ENCODE measurements at regions not wholly inside any gene's neighbourhood (a gene's known extent, or its start where the extent isn't known, plus 50 kb on each side); places are given as distances from the start of the nearest gene placed in this dataset.

DNA sequence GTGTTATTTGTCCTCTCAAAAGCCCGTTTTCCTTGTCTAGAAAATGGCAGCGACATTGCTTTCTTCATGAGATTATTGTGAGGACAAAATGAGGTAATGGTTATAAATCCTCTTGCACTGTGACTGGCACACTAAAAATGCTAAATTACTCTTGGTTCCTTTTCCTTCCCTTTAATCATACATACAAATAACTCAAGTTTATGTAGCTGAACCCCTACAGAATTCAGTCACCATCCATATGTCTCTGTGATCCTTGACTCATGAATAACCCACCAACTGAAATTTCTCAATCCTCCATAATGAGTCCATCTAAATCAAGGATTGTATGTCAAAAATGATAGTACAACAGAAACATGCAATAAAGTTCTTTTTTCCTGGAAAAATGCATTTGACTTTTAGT is 71.3 kb upstream of the VWC2 start:
- TF ChIP-seq, protein P1, sequence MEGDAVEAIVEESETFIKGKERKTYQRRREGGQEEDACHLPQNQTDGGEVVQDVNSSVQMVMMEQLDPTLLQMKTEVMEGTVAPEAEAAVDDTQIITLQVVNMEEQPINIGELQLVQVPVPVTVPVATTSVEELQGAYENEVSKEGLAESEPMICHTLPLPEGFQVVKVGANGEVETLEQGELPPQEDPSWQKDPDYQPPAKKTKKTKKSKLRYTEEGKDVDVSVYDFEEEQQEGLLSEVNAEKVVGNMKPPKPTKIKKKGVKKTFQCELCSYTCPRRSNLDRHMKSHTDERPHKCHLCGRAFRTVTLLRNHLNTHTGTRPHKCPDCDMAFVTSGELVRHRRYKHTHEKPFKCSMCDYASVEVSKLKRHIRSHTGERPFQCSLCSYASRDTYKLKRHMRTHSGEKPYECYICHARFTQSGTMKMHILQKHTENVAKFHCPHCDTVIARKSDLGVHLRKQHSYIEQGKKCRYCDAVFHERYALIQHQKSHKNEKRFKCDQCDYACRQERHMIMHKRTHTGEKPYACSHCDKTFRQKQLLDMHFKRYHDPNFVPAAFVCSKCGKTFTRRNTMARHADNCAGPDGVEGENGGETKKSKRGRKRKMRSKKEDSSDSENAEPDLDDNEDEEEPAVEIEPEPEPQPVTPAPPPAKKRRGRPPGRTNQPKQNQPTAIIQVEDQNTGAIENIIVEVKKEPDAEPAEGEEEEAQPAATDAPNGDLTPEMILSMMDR (IDR thresholded peaks at IDR 0.05; ENCODE audit: low read depth, low read length, missing input control), result no peak
- TF ChIP-seq, protein P2, sequence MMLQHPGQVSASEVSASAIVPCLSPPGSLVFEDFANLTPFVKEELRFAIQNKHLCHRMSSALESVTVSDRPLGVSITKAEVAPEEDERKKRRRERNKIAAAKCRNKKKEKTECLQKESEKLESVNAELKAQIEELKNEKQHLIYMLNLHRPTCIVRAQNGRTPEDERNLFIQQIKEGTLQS (IDR thresholded peaks at IDR 0.05), result no peak
- TF ChIP-seq FOXA2 (IDR thresholded peaks at IDR 0.05), result no peak
- TF ChIP-seq TAF1 (conservative IDR thresholded peaks at IDR 0.05), result no peak
- TF ChIP-seq YY1 (IDR thresholded peaks at IDR 0.05), result no peak
- TF ChIP-seq GABPA (IDR thresholded peaks at IDR 0.05 in 1 of 2, conservative IDR thresholded peaks at IDR 0.05 in 1 of 2), result no peak
- TF ChIP-seq, protein P3, sequence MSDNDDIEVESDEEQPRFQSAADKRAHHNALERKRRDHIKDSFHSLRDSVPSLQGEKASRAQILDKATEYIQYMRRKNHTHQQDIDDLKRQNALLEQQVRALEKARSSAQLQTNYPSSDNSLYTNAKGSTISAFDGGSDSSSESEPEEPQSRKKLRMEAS (IDR thresholded peaks at IDR 0.05), result no peak
- no peak for TF ChIP-seq RAD21 (IDR thresholded peaks at IDR 0.05)
- no peak for TF ChIP-seq NR2F2 (IDR thresholded peaks at IDR 0.05)
- no peak for TF ChIP-seq RXRA (IDR thresholded peaks at IDR 0.05)
- TF ChIP-seq, protein P4, sequence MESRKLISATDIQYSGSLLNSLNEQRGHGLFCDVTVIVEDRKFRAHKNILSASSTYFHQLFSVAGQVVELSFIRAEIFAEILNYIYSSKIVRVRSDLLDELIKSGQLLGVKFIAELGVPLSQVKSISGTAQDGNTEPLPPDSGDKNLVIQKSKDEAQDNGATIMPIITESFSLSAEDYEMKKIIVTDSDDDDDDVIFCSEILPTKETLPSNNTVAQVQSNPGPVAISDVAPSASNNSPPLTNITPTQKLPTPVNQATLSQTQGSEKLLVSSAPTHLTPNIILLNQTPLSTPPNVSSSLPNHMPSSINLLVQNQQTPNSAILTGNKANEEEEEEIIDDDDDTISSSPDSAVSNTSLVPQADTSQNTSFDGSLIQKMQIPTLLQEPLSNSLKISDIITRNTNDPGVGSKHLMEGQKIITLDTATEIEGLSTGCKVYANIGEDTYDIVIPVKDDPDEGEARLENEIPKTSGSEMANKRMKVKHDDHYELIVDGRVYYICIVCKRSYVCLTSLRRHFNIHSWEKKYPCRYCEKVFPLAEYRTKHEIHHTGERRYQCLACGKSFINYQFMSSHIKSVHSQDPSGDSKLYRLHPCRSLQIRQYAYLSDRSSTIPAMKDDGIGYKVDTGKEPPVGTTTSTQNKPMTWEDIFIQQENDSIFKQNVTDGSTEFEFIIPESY (IDR thresholded peaks at IDR 0.05), result no peak
- no peak for TF ChIP-seq JUND (IDR thresholded peaks at IDR 0.05)
- no peak for TF ChIP-seq FOXA1 (IDR thresholded peaks at IDR 0.05)
- TF ChIP-seq EGR1 (IDR thresholded peaks at IDR 0.05; ENCODE audit: low read depth in 2 of 2), result no peak

Data from liver (tissue), 3 donors.